ENCODE measurements at regions not wholly inside any gene's neighbourhood (a gene's known extent, or its start where the extent isn't known, plus 50 kb on each side); places are given as distances from the start of the nearest gene placed in this dataset.

GRCh38 chr2:223475901-223476300 lies 126.3 kb downstream of the SCG2 start:
- H4K20me1 ChIP-seq (ENCODE audit: control insufficient read depth, extremely low read depth, insufficient read depth, low read length), result no peaks in the 10 kb centered on the region
- H3K4me1 ChIP-seq (ENCODE audit: control insufficient read depth, extremely low read depth, insufficient read depth, low read length), result no peaks in the 10 kb centered on the region
- H3K9me3 ChIP-seq (ENCODE audit: control insufficient read depth, low read depth, low read length), result no peaks in the 10 kb centered on the region
- DNase-seq (ENCODE audit: low read depth, low spot score) (no peak), FAIRE-seq (no peak)
- no peaks in the 10 kb centered on the region for H3K36me3 ChIP-seq (ENCODE audit: control insufficient read depth in 2 of 2, extremely low read depth in 1 of 2, insufficient read depth in 2 of 2, low read length in 2 of 2)
- H3K9me1 ChIP-seq (ENCODE audit: control insufficient read depth, extremely low read depth, insufficient read depth, low read length), result no peaks in the 10 kb centered on the region
- H3K4me2 ChIP-seq (ENCODE audit: control insufficient read depth, extremely low read depth, insufficient read depth, low read depth, low read length), result no peak overlapping the region
- H3K4me3 ChIP-seq (ENCODE audit: control insufficient read depth in 2 of 3, extremely low read depth in 1 of 3, insufficient read depth in 2 of 3, low read depth in 1 of 3, low read length in 3 of 3), result no peak overlapping the region
- H2AFZ ChIP-seq (ENCODE audit: control insufficient read depth, low read length), result no peak overlapping the region
- no peak for TF ChIP-seq CTCF (optimal IDR thresholded peaks at IDR 0.05 in 1 of 3, IDR thresholded peaks at IDR 0.05 in 1 of 3, conservative IDR thresholded peaks at IDR 0.05 in 1 of 3; ENCODE audit: extremely low read depth in 1 of 3, insufficient read depth in 2 of 3, low read length in 3 of 3)
- TF ChIP-seq EZH2 (IDR thresholded peaks at IDR 0.05; ENCODE audit: low read length), result no peak
- no peaks in the 10 kb centered on the region for H3K27me3 ChIP-seq (ENCODE audit: control insufficient read depth, extremely low read depth, insufficient read depth, low read length)
- H3K9ac ChIP-seq (ENCODE audit: control insufficient read depth, extremely low read depth, insufficient read depth, low read length), result no peak overlapping the region
- no peaks in the 10 kb centered on the region for H3K79me2 ChIP-seq (ENCODE audit: control insufficient read depth, insufficient read depth, low read length)
- no peak overlapping the region for H3K27ac ChIP-seq (ENCODE audit: control insufficient read depth, insufficient read depth, low read length)
- dilution Hi-C loops (cut with MboI; ENCODE audit: extremely low pct_ligation_motif_present, low sequenced_read_pairs), result no loop called here

- FAIRE-seq (no peak), DNase-seq (ENCODE audit: low read depth, low spot score) (no peak)
Observed at GRCh38 chr2:223477318-223477717, 124.8 kb downstream of the SCG2 start.

More at GRCh38 chr2:223477318-223477717, 124.8 kb downstream of the SCG2 start:
- H3K79me2 ChIP-seq (ENCODE audit: control insufficient read depth, insufficient read depth, low read length), result no peaks in the 10 kb centered on the region
- H2AFZ ChIP-seq (ENCODE audit: control insufficient read depth, low read length), result no peak overlapping the region
- no peak overlapping the region for H3K27ac ChIP-seq (ENCODE audit: control insufficient read depth, insufficient read depth, low read length)
- no peaks in the 10 kb centered on the region for H3K27me3 ChIP-seq (ENCODE audit: control insufficient read depth, extremely low read depth, insufficient read depth, low read length)
- no peaks in the 10 kb centered on the region for H3K4me1 ChIP-seq (ENCODE audit: control insufficient read depth, extremely low read depth, insufficient read depth, low read length)
- H3K36me3 ChIP-seq (ENCODE audit: control insufficient read depth in 2 of 2, extremely low read depth in 1 of 2, insufficient read depth in 2 of 2, low read length in 2 of 2), result no peaks in the 10 kb centered on the region
- no peaks in the 10 kb centered on the region for H4K20me1 ChIP-seq (ENCODE audit: control insufficient read depth, extremely low read depth, insufficient read depth, low read length)
- dilution Hi-C loops (cut with MboI; ENCODE audit: extremely low pct_ligation_motif_present, low sequenced_read_pairs), result no loop called here
- no peaks in the 10 kb centered on the region for H3K9me3 ChIP-seq (ENCODE audit: control insufficient read depth, low read depth, low read length)
- no peak overlapping the region for H3K9ac ChIP-seq (ENCODE audit: control insufficient read depth, extremely low read depth, insufficient read depth, low read length)
- no peak overlapping the region for H3K4me2 ChIP-seq (ENCODE audit: control insufficient read depth, extremely low read depth, insufficient read depth, low read depth, low read length)
- no peak for TF ChIP-seq EZH2 (IDR thresholded peaks at IDR 0.05; ENCODE audit: low read length)
- no peak for TF ChIP-seq CTCF (optimal IDR thresholded peaks at IDR 0.05 in 1 of 3, IDR thresholded peaks at IDR 0.05 in 1 of 3, conservative IDR thresholded peaks at IDR 0.05 in 1 of 3; ENCODE audit: extremely low read depth in 1 of 3, insufficient read depth in 2 of 3, low read length in 3 of 3)
- no peak overlapping the region for H3K4me3 ChIP-seq (ENCODE audit: control insufficient read depth in 2 of 3, extremely low read depth in 1 of 3, insufficient read depth in 2 of 3, low read depth in 1 of 3, low read length in 3 of 3)
- H3K9me1 ChIP-seq (ENCODE audit: control insufficient read depth, extremely low read depth, insufficient read depth, low read length), result no peaks in the 10 kb centered on the region

All from keratinocyte (primary cell).